Ovary (tissue), 7 donors: ENCODE measurements at regions not wholly inside any gene's neighbourhood (a gene's known extent, or its start where the extent isn't known, plus 50 kb on each side); places are given as distances from the start of the nearest gene placed in this dataset.
"Not testable (repeated sequence)": the region's sequence is repeated elsewhere in the genome, so short reads cannot be mapped to it uniquely, and the experiment has no call there.

Source experiments
- DNase-seq, 5 donors: peaks; one replicate each; pipeline ENCODE4 v3.0.0-alpha.2; 2019 to 2020
- H3K27ac ChIP-seq, 2 donors: fragments of 200-600 bp; one replicate each; pipeline versions ENCODE4 v1.5.1 to v1.8.0; 2019 to 2022
- H3K27me3 ChIP-seq: fragments of 200-600 bp; one replicate; pipeline ENCODE4 v1.8.0; 2022
- H3K36me3 ChIP-seq: fragments of 200-600 bp; sonication (generic); one replicate; pipeline ENCODE4 v1.5.1; 2019
- H3K4me1 ChIP-seq: one replicate; pipeline ENCODE4 v1.8.1; 2013; ENCODE audit warnings: mild to moderate bottlenecking, moderate library complexity; ENCODE audit not compliant: insufficient read depth
- H3K4me3 ChIP-seq: fragments of 200-600 bp; sonication (generic); one replicate; pipeline ENCODE4 v1.5.1; 2017
- H3K9me3 ChIP-seq, 2 donors: fragments of 200-600 bp in 1 of 2; sonication (generic) in 1 of 2; one replicate each; pipeline versions ENCODE4 v1.5.1 to v1.8.1; 2013 to 2019; ENCODE audit warnings: mild to moderate bottlenecking in 1 of 2, moderate library complexity in 1 of 2
- EP300 ChIP-seq: sonication (generic); formaldehyde crosslinking; IDR thresholded peaks from one replicate; pipeline ENCODE4 v1.6.1; 2017; ENCODE audit warnings: antibody characterized with exemption
- POLR2A ChIP-seq: fragments of 450-650 bp; IDR thresholded peaks from one replicate; pipeline ENCODE4 v1.6.1; 2017; ENCODE audit warnings: antibody characterized with exemption, mild to moderate bottlenecking, moderate library complexity
- WGBS, 3 donors: extraction: QIAGEN DNeasy Blood & Tissue Kit in 1 of 3; methylation state at CpG; one replicate each; pipeline versions ENCODE4 v1.1.5 to v1.1.7; 2013 to 2017; 5-methylcytosine and 5-hydroxymethylcytosine counted together
- intact Hi-C, 4 donors: fragments of 100-400 bp; cut with DNase I; formaldehyde crosslinking; loops; one replicate each; pipeline versions ENCODE4 v1.11.0 to v1.15.1; 2022 to 2023
- TF ChIP-seq, protein P1 (sequence below), 3 donors: fragments of 450-650 bp in 2 of 3; fragments of 200-600 bp in 1 of 3; IDR thresholded peaks; one replicate each; pipeline versions ENCODE4 v1.5.1 to v1.8.0; 2016 to 2022; ENCODE audit warnings: antibody characterized with exemption in 3 of 3, mild to moderate bottlenecking in 1 of 3
- donor health status: DM: no; HTN: no; CAD: no; lungs with moderate emphysema.
- donor health status: DM: no; HTN: no; CAD: no.
- donor health status: Bipolar disorder and iron deficiency.
- donor health status: DM: no; HTN: no; CAD: no.
- donor health status: DM: yes; HTN: yes; CAD: no.

DNA sequence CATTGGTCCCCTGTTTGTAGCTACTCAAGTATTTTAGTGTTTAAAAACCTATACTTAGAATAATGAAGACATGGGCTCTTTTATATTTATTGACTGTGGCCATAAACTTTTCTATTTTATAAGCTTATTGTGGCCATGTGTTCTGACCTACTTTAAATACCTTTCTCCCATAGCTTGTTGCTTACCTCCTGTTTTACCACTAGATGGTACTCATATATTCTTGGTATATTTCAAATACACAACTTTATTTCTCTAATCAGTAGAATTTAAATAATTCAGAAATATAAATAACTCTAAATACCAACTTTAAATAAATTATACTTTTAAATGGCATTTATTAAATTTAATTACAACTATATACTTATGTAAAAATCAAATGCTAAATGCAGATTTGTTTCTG lies 498.0 kb downstream of the PRDM9 start:
- TF ChIP-seq POLR2A (no peak), EP300 (no peak)
- TF ChIP-seq, protein P1, sequence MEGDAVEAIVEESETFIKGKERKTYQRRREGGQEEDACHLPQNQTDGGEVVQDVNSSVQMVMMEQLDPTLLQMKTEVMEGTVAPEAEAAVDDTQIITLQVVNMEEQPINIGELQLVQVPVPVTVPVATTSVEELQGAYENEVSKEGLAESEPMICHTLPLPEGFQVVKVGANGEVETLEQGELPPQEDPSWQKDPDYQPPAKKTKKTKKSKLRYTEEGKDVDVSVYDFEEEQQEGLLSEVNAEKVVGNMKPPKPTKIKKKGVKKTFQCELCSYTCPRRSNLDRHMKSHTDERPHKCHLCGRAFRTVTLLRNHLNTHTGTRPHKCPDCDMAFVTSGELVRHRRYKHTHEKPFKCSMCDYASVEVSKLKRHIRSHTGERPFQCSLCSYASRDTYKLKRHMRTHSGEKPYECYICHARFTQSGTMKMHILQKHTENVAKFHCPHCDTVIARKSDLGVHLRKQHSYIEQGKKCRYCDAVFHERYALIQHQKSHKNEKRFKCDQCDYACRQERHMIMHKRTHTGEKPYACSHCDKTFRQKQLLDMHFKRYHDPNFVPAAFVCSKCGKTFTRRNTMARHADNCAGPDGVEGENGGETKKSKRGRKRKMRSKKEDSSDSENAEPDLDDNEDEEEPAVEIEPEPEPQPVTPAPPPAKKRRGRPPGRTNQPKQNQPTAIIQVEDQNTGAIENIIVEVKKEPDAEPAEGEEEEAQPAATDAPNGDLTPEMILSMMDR (IDR thresholded peaks at IDR 0.05), result no peak

DNA sequence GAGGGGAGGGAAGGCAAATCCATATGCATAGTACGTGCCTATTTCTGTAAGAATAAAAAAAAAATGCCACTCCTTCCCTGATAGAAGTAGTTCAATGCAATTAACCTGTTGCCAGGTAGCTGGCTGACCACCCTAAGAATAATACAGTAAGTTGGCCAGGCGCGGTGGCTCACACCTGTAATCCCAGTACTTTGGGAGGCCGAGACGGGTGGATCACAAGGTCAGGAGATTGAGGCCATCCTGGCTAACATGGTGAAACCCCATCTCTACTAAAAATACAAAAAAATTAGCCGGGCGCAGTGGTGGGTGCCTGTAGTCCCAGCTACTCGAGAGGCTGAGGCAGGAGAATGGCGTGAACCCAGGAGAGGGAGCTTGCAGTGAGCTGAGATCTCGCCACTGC lies 510.3 kb downstream of the PRDM9 start:
- H3K36me3 ChIP-seq, intact Hi-C loops, H3K9me3 ChIP-seq, DNase-seq, H3K4me1 ChIP-seq, H3K27ac ChIP-seq, H3K27me3 ChIP-seq, H3K4me3 ChIP-seq: not testable (repeated sequence)
- 89 to 94% (median 92%) methylated on average over 10 of the region's 10 CpGs for WGBS, 3 donors

More for the DNA sequence above, 498.0 kb downstream of the PRDM9 start:
- no peak overlapping the region for H3K27ac ChIP-seq
- H3K4me1 ChIP-seq, result no peaks in the 10 kb centered on the region
- DNase-seq, result no peak
- H3K4me3 ChIP-seq, result no peak overlapping the region
- no peaks in the 10 kb centered on the region for H3K9me3 ChIP-seq
- intact Hi-C loops, result no loop called here
- no peaks in the 10 kb centered on the region for H3K27me3 ChIP-seq
- H3K36me3 ChIP-seq, result no peaks in the 10 kb centered on the region

DNA sequence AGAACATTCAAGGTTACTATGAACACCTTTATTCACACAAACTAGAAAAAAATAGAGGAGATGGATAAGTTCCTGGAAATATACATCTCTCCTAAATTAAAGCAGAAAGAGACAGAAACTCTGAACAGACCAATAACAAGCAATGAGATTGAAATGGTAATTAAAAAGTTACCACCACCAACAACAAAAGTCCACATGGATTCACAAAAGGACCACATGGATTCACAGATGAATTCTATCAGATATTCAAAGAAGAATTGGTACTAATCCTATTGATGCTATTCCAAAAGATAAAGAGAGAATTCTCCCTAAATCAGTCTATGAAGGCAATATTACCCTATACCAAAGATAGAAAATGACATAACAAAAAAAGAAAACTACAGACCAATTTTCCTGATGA lies 518.9 kb downstream of the PRDM9 start:
- no peak overlapping the region for H3K27ac ChIP-seq
- intact Hi-C loops, result no loop called here
- TF ChIP-seq POLR2A, result no peak

DNA sequence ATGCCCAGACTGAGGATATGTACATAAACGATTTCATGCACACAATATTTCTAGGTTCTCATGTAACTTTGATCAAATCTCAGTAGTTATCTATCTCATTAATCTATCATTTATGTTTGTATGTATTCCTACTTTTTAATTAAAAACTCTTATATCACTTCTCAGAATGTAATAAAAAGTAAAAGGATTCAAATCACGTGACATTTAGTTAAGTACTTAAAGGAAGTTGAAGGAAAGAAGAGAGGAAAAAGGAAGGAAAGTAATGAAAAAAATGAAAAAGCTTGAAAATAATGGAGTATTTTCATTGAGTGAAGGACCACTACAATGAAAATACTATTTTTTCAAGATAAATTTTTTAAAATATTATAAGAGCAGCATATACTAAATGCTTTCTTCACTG lies 535.3 kb downstream of the PRDM9 start:
- no peaks in the 10 kb centered on the region for H3K36me3 ChIP-seq
- no peak for DNase-seq
- 74 to 82% (median 76%) methylated on average over 2 of the region's 2 CpGs for WGBS, 3 donors
- no peaks in the 10 kb centered on the region for H3K9me3 ChIP-seq
- H3K4me1 ChIP-seq, result no peaks in the 10 kb centered on the region
- no peak overlapping the region for H3K4me3 ChIP-seq
- H3K27me3 ChIP-seq, result no peaks in the 10 kb centered on the region
- intact Hi-C loops, result no loop called here
- no peak for TF ChIP-seq POLR2A
- no peak for TF ChIP-seq EP300
- TF ChIP-seq, protein P1 (IDR thresholded peaks at IDR 0.05), result no peak
- no peak overlapping the region for H3K27ac ChIP-seq

More for the DNA sequence above, 518.9 kb downstream of the PRDM9 start:
- Histone ChIP-seq H3K4me3 (no peak overlapping the region), H3K36me3 (no peaks in the 10 kb centered on the region), H3K9me3 (no peaks in the 10 kb centered on the region), H3K4me1 (no peaks in the 10 kb centered on the region), H3K27me3 (no peaks in the 10 kb centered on the region)
- no peak for DNase-seq

DNA sequence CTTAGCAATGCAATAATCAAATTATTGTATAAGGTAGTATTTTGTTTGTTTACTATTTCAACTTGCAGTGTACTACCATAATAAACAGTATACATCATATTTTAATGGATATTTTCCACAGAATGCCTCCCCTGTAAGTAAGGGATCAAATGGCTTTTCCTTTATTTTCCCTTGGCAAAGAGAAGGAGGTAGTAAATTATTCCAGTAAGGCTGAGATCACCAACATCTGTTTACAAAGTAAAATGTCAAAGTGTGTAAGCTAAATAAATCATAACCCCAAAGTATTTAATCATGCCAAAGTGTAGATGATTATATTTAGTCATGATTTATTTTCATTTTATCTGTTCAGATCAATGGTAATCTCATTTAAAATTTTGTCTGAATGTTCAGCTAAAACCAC lies 537.6 kb downstream of the PRDM9 start:
- Histone ChIP-seq H3K27me3 (no peaks in the 10 kb centered on the region), H3K4me1 (no peaks in the 10 kb centered on the region), H3K36me3 (no peaks in the 10 kb centered on the region), H3K27ac (no peak overlapping the region), H3K9me3 (no peaks in the 10 kb centered on the region), H3K4me3 (no peak overlapping the region)
- intact Hi-C loops, result no loop called here
- TF ChIP-seq EP300 (no peak), POLR2A (no peak)
- TF ChIP-seq, protein P1 (IDR thresholded peaks at IDR 0.05), result no peak
- no peak for DNase-seq

DNA sequence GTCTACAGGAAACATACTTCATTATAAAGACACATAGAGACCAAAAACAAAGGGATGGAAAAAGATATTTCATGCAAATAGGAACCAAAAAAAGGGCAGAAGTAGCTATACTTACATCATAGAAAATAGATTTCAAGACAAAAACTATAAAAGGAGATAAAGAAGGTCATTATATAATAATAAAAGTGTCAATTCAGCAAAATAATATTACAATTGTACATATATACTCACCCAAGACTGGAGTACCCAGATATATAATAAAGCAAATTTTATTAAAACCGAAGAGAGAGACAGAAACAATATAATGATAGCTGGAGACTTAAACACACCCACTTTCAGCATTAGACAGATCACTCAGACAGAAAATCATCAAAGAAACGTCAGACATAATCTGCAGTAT lies 546.3 kb downstream of the PRDM9 start:
- 76 to 82% (median 79%) methylated on average over 2 of the region's 2 CpGs for WGBS, 3 donors
- no peak for DNase-seq
- no peak for TF ChIP-seq POLR2A
- no peak for TF ChIP-seq EP300
- TF ChIP-seq, protein P1 (IDR thresholded peaks at IDR 0.05), result no peak
- H3K9me3 ChIP-seq, result no peaks in the 10 kb centered on the region
- no peak overlapping the region for H3K4me3 ChIP-seq
- intact Hi-C loops, result no loop called here
- H3K27me3 ChIP-seq, result no peaks in the 10 kb centered on the region
- H3K27ac ChIP-seq, result no peak overlapping the region
- H3K36me3 ChIP-seq, result no peaks in the 10 kb centered on the region
- no peaks in the 10 kb centered on the region for H3K4me1 ChIP-seq
